Daoy (cell line): ENCODE measurements at regions not wholly inside any gene's neighbourhood (a gene's known extent, or its start where the extent isn't known, plus 50 kb on each side); places are given as distances from the start of the nearest gene placed in this dataset.
A peak's percentile ranks its signal among the peaks of the same experiment; 100 is the strongest.
"Not testable (repeated sequence)": the region's sequence is repeated elsewhere in the genome, so short reads cannot be mapped to it uniquely, and the experiment has no call there.

Source experiments
- DNase-seq: peaks from one replicate; pipeline ENCODE4 v3.0.0-alpha.2; 2015; ENCODE audit warnings: low read depth

DNA sequence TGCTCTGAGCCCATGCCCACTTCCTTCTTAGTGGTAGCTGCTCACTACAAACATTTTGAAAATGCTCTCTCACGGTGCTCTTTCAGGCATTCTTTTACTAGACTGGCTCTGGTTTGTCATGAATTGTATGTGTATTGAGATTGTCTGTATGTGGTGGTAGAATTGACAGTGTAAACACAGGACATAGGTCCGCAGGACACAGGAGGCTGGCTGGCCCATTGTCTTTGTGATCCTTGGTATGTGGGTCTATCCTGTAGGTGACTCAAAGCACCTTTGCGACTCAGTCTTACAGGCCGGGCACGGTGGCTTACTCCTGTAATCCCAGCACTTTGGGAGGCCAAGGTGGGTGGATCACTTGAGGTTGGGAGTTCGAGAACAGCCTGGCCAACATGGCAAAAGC is 250.9 kb downstream of the C12orf75 start:
- DNase-seq: no peak

DNA sequence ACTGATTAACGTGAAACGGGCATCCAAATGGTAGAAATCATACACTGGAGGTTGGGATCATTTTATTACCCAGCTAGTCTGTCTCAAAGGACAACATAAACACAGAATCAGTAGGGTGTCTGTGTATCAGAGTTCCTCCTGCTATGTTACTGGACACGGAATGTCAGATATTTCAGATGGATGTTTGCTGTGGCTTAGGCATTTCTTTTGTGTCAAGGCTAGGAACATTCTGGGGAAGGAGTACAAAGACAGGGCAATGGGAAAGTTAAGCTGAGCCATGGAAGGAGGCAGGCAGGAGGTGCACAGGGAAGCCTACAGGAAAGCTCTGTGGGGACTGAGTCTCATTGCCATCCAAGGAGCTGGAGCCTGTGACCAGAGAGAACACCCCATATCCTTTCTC is 254.6 kb downstream of the C12orf75 start:
- no peak for DNase-seq

DNA sequence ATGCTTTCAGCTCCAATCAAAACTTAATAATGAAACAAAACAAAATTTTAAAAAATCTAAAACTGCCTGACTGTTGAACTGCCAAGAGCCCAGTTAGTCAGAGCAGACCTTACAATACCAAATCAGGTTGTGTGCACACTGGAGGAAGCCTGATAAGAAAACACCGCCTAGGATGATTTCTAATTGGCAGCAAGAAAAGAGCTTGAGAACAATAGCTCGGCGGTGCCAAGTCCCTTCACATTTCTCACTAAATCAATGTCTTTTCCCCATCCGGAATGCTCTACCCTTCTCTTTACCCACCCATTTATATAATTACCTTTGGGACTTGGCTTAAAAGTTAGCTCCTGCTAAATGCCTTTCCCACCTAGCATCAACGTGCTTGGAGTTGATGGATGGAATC is 256.7 kb downstream of the C12orf75 start:
- no peak for DNase-seq

DNA sequence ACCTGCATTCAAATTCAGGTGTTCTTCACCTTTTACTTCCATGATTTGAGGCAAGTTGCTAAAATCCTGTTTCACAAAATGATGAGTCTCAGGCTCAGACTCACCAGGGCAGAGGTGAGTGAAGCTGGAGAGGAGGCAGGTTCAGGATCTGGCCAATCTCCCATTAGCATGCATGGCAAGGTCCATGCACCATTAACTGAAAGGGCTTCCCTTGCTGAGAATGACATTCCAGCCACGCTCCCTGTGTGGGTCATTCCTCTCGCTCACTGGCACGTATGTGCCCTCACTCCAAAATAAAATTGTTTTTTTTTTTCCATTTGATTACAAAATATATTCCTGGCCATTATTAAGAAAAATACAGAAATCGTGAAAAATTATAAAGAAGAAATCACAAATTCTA is 257.6 kb downstream of the C12orf75 start:
- no peak for DNase-seq

DNA sequence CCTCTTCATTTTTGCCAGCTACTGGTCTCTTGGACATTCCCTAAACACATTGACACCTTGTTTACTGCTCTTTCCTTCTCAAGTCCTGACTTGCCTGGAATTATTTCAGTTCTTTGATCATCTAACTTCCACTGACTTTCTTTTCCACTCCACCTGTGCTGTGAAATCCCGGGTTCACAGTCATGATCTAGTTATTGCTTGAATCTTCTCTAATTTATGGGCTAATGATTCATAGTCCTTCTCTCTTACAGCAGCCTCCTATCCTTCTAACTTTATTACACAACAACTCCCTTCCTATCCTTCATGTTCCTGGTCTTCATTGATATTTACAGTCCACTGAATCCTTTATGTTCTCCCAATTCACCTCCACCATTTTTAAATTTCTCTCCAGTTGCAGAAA is 260.1 kb downstream of the C12orf75 start:
- no peak for DNase-seq

DNA sequence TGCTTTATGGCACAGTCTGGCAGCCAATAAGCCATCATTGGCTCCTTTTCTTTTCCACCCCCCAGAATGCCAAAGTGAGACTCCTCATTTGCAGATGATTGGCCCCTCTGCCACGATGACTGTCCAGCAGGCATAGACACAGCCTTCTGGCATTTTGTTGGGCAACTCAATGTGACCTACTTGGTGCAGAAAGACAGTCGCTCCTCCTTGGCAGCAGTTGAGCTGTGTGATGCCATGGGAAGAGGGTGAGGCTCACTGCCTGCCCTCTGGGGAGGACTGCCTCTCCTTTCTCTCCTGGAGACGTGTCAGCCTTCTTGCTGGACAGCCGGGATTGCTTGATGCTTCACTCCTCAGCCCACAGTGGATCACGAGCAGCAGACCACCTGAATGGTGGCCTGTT is 264.9 kb downstream of the C12orf75 start:
- DNase-seq: no peak

DNA sequence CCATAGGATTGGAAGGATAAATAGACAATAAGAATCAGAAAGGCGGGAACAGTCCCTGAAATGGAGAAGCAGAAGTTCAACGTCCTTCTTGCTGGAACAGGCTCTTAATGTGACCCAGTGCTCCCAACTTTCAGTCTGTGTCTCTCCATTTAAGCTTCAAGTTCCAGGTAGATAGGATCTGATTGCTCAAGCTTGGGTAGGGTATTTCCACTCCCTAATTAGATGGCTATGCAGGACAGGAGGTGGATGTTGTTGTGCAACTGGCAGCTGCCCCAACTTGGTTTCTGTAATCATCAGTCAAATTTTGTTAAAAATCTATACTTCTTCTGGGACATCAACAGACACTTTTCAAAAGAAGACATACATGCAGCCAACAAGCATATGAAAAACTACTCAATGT is 266.2 kb downstream of the C12orf75 start:
- DNase-seq: no peak

DNA sequence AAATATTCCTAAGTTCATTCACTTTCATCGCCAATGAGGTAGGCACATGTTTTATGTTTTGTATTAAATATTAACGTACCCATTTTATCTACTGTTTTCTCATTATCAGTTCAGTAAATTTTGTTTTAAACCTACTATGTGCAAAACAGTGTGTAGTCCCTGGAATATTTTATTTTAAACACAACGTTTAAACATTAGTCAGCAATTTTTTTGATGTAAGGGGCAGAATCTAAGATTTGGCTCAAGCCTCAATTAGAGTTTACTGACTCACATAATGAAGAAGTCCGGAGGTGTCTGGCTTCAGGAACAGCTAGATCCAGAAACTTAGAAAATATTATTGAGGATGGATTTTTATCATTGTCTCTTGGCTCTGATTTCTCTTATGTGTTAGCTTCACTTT is 267.5 kb downstream of the C12orf75 start:
- DNase-seq: no peak

DNA sequence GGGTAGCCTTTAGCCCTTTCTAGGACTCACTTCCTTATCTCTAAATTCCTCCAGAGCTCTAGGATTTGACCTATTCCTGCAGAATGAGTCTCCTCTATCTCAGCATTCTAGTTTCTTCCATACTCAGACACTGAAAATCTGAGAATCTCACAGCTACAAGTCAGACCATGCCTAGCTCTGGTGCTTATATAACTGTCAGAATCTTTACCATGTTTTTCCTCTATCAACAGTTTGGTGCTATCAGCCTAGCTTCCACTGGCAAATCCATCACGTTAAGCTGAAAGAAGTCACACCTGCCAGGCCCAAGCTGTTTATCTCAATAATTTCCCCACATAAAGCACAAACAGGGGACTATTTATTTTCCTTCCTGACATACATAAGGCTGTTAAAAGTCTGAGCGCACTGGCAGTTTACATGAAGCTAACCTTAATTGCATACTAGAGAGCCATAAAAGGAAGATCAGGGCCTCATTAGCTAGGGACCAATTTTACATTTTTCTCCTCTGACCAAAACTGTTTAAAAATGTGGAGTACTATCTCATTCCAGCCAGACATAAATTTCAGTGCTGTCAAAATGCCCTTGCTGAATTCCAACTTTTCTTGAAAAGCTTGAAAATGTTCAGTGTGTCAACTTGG is 270.5 kb downstream of the C12orf75 start:
- no peak for DNase-seq

DNA sequence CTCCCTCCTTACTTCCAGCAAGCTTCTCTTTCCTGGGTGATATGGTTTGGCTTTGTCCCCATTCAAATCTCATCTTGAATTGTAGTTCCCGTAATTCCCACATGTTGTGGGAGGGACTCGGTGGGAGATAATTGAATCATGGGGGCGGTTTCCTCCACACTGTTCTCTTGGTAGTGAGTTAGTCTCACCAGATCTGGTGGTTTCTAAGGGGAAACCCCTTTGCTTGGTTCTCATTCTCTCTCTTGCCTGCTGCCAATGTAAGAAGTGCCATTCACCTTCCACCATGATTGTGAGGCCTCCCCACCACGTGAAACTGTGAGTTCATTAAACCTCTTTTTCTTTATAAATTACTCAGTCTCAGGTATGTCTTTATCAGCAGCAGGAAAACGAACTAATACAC is 271.8 kb downstream of the C12orf75 start:
- DNase-seq: peak; percentile 16

DNA sequence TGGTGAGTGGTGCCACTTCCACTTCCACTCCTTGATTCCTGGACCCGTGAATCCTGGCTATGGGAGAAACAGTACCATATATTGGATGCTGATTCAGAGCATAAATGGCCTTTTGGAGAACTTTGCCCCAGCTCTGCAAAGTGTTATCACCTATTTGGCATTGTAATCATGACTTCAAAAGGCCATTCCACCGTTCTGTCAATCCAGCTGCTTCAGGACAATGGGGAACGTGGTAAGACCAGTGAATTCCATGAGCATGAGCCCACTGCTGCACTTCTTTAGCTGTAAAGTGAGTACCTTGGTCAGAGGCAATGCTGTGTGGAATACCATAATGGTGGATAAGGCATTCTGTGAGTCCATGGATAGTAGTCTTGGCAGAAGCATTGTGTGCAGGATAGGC is 273.8 kb downstream of the C12orf75 start:
- not testable (repeated sequence) for DNase-seq

DNA sequence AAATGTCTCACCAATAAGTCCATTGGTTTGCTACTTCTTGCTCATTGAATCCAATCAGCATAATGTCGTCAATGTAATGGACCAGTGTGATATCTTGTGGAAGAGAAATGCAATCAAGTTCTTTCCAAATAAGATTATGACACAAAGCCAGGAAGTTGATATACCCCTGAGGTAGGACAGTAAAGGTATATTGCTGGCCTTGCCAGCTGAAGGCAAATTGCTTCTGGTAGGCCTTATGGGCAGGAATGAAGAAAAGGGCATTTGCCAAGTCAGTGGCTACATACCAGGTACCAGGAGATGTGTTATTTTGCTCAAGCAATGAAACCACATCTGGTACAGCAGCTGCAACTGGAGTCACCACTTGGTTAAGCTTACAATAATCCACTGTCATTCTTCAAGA is 276.1 kb downstream of the C12orf75 start:
- not testable (repeated sequence) for DNase-seq

DNA sequence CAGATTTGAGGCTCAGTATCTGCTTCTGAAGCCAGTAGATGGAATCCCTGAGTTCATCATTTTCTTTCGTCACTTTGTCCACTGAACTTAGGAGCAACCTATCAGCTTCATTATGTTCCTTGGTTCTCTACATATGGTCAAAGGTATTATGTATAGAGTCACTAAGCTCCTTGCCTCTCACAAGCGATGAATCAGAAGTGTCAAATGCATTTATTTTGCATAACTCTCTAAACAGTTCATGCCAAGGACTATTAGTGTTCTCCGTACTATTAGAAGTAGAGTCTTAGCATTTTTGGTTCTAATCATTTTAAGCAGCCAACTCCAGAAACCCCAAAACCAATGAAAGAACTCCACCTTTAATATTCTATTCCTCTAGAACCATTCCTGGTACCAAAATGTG is 278.5 kb downstream of the C12orf75 start:
- DNase-seq: not testable (repeated sequence)

DNA sequence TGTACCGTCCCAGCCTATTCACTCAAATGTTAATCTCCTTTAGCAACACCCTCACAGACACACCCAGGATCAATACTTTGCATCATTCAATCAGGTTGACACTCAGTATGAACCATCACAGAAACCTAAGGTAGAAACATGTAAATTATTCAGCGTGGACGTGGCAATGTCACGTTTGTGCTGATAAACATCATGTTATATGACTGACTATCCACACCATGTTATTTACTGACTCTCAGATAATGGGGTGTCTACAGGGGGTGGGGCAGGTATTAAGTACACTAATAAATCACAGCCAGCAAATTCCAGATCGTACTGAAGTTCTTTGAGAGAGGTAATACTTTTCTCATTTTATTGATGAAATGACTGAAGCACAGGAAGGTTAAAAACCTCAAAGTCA is 280.0 kb downstream of the C12orf75 start:
- no peak for DNase-seq

DNA sequence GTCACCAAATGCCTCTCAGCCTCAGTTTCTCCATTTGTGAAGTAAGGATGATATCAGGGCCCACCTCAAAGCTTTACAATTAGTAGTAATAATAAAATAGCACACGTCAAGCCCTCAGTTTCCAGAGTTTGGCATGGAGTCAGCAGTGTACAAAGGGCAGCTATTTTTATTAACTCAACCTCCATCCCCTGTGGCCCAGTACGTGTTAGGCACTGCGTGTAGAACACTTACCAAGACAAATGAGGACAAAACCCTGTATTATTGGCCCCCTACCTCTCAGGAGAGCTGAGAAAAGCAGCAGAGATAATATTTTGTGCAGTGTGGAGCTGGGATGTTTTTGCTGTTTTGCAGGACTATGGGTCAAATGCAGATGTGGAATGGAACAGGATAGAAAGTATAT is 280.8 kb downstream of the C12orf75 start:
- DNase-seq: no peak

DNA sequence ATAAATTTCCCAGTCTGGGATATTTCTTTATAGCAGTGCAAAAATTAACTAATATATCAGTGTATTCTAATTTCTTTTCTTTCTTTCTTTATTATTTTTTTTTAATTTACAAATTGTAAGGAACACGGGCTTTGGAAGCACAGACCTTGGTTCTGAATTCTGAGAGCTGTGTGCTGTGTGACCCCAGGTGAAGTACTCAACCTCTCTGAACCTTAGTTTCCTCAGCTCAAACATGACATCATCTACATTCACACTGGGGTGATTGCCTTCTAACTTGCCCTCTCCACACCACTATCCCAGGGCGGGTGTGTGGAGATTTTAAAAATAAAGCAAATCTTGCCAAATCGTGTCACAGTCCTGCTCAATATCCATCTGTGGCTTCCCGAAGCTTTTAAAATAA is 282.8 kb downstream of the C12orf75 start:
- DNase-seq: no peak

DNA sequence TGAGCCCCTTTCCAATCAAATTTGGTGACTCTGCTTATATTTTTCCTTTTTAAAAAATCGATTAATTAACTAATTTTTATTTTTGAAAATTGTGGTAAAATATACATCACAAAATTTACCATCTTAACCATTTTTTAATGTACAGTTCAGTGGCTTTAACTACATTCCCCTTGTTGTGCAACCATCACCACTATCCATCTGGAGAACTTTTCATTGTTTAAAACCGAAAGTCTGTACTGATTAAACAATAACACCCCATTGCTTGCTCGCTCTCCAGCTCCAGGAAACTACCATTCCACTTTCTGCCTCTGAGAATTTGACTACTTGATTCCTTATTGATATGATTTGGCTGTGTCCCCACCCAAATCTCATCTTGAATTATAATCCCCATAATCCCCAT is 283.4 kb downstream of the C12orf75 start:
- no peak for DNase-seq

DNA sequence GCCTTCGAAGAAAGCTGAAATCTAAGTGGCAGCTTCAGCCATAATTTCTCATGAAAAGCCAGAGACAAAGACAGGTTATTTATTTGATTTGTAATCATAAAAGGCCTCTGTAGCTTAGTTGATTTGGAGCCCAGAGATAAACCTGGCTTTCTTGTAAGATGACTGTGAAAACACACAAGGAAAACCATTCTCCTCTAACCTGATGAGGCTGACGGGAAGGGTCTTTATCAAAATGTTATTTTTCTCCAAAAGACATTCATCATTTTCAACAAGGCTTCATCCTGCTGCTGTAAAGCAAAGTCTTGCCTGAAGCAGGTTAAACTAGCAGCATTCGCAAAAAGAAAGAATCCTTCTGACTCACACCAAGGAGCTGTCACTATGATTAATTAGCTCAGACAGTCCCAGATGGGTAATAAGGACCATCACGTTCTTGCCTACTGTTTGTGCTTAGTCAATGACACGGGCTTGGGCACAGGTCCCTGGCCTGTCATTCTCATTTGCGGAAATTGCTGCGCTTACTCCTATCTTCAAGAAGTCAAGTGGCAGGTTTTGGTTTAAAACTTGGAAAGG is 286.6 kb downstream of the C12orf75 start:
- peak; percentile 6 for DNase-seq

DNA sequence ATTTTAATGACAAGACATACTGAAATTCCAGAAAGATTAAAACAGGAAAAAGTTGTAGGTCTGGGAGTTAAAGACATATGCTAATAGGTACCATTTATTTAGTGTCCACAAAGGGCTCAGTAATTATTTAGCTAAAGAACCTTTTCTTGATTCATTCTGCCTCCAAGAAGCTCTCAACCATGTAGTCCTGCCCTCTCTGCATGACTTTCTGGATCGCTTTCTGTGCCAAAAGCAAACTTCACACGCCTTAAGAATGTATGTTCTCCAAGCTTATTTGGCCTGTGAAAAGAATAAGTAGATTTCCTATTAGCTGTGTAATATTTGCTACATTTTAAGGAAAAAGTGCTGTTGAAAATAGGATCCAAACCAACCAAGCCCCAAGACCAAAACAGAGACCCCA is 291.7 kb downstream of the C12orf75 start:
- no peak for DNase-seq

DNA sequence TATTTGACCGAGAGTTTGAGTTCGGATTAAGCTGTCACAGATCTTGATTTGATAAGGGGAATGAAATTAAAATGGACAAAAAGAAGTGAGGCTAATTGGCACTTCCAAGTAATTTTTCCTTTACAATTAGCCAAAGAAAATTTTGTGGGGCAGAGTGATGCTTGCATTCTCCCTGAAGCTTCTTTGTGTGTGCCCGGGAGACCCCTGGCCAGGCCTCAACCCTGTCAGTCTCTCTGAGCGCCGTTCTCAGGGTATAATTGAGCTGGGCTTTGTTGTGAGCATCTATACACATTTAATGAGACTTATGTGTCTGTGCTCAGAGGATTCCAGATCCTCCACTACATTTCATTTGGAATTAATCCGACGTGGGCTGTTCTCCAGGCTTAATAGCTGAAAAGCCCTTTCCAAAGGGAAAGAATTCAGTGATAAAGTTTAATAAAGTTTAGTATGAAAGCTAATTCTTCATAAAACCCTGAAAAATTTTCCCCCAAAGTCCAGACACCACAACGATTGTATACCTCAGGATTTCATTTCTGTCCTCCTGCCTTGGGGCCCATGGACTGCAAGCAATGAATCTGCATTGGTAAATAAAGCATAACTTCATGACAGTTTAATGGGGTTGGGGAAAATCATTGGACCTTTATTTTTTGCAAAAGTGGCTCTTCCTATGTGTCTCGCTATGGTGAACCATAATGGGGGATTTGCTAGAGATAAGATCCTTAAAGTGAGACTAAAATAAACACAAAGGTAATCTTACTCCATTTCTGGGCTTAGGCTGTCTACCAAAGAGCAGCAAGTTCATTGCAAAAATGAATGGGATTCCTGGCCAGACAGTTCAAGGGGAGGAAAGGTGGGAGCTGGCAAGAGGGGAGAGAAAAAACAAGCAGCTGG is 292.6 kb downstream of the C12orf75 start:
- DNase-seq: no peak

DNA sequence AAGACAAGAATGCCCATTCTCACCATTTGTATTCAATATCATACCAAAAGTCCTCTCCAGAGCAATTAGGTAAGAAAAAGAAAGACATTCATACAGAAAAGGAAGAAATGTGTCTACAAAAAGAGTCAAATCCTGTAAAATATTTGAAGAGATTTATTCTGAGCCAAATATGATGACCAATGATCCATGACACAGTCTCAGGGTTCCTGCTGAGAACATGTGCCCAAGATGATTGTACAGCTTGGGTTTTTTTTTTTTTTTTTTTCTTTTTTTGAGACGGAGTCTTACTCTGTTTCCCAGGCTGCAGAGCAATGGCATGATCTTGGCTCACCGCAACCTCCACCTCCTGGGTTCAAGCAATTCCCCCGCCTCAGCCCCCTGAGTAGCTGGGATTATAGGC is 296.2 kb downstream of the C12orf75 start:
- DNase-seq: no peak

DNA sequence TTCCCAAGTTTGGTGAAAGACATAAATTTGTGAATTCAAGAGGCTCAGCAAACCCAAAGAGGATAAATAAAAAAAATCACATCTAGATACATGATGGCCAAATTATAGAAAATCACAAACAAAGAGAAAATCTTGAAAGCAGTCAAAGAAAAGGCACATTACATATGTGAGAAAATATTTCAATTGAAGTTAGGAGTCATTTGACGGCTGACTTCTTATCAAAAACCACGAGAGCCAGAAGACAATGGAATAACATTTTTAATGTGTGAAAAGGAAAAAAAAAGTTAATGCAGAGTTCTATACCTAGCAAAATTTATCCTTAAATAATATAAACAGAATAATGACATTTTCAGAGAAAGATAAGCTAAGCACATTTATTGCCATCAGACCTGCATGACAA is 307.0 kb downstream of the C12orf75 start:
- DNase-seq: no peak

DNA sequence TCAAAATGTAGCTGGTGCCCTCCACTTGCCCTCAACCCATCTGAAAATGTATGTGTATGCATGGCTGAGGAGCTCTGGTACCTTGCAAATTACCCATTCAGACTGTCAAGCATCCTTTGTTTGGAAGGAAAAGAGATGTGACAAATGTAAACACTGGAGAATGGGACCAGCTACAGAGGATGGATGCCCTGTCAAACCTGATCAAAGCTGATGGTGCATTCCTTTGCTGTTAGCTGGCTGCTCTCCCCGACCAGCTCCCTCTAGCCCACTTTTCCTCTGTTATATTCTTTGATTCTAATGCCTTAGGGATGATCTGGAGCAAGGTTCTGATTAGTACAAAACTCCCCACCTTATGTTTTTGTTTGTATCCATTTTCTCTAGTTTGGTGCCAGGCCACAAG is 310.3 kb downstream of the C12orf75 start:
- no peak for DNase-seq
